ENCODE measurements at regions not wholly inside any gene's neighbourhood (a gene's known extent, or its start where the extent isn't known, plus 50 kb on each side); places are given as distances from the start of the nearest gene placed in this dataset.
"Not testable (repeated sequence)": the region's sequence is repeated elsewhere in the genome, so short reads cannot be mapped to it uniquely, and the experiment has no call there.

DNA sequence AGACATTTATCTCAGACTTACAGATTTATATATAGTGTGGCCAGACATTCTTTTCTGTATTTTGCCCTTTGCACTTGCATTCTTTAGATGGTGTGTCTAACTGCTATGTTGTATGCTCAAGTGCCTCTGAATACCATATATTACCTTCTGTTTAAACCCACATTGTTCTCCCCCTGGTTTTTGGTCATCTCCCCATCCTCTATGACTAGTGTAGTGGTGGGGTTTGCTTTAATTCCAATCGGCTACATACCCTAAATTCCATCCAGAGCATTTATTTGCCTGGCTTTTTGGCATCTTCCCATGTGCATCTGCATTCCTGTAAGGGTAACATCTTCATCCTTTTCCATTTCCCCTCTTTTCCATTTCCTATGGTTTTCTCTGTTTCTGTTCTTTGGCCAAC, 271.0 kb upstream of the SLC30A5 start:
- intact Hi-C loops (cut with DNase I), result no loop called here
- no peak for ATAC-seq

DNA sequence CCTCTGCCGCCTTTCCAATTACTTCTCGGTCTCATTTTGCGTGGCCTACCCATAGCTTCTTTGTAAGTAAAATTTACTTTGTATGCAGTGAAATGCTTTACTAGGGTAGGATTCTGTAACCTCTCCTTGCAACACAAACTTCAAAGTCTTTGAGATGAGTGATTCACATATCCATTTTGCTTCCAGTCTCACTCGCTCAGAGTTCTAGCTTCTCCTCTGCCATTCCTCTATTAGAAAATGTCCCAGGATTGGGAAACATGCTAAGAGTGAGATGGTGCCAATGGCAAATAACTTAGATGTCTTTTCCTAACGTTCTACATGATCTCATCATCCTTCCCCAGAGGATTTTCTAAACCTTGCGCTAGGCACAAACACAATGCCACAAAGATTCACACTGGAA, 270.5 kb upstream of the SLC30A5 start:
- ATAC-seq (no peak), DNase-seq (ENCODE audit: missing footprints) (no peak)
- intact Hi-C loops (cut with DNase I), result no loop called here

More for the DNA sequence above, 271.0 kb upstream of the SLC30A5 start:
- no peak for DNase-seq (ENCODE audit: missing footprints)

DNA sequence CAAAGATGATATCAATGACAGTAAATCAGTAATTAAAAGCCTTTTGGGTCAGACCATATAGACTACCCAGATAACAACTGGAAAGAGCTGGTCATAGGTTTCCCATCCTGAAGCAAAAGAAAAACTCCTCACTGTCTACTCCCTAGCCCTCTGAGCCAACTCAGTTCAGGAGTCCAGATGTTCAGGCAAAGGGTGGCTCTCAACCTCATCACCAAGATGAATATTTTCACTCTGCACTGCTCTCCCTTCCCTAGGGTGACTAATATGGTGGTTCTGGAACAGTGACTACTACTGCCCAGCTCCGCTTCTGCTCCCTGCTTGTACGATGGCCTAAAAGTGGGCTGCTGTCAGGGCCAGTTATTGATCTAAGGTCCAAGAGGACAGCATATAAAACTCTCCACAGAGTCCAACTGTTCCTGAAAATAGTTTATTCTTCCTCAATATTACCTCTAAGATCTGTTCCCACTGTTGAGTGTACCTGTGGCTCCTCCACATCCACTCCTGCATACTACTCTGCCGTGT, 263.4 kb upstream of the SLC30A5 start:
- ATAC-seq, result no peak
- no peak for DNase-seq (ENCODE audit: missing footprints)
- intact Hi-C loops (cut with DNase I), result no loop called here

DNA sequence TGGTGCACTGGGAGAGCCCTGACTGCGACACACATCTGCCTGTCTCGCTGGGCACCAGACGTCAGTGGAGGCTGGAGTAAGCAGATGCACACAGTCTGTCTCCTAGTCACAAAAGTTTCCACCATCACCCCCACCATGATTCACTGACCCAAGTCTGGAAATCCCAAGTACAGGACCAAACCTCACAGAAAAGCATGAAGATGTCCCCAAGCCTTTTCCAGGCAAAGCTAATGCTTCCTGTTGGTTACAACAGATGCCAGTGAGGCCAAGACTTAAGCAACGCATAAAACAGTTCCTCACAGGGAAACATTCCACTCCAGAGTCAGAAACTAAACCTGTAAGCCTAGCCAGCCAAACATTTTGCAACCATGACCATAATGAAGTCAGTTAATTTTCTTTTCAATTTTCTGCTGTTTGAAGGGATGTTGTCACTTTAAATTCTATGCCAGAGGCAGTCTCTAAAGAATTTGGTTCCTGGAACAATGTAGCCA, 259.3 kb upstream of the SLC30A5 start:
- intact Hi-C loops (cut with DNase I), result no loop called here
- no peak for DNase-seq (ENCODE audit: missing footprints)
- peak; percentile 48 for ATAC-seq

DNA sequence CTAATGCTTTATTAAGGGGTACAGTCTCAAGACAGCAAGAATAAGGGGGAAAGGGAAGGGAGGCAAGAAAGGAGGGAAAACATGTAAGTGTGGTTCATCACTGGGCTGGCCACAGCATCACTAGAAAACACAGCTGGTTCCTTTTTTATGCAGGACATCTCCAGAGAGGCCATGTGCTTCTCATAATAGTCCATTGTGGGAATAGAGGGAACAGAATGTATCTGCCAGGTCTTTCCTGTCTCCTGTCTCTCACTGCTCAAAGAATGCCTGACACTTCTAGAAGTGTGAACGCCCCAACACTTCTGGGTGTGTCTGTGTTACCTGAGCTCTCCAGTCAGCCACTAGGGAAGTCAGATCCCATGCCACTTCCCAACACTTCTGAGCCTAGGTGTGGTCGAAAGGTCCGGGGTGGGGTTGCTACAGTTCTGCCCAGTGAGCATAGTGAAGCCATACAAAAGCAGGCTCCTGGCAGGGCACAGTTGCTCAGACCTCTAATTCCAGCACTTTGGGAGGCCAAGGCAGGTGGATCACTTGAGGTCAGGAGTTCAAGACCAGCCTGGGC, 255.6 kb upstream of the SLC30A5 start:
- ATAC-seq (peak; percentile 26), DNase-seq (ENCODE audit: missing footprints) (no peak)
- intact Hi-C loops (cut with DNase I), result no loop called here

DNA sequence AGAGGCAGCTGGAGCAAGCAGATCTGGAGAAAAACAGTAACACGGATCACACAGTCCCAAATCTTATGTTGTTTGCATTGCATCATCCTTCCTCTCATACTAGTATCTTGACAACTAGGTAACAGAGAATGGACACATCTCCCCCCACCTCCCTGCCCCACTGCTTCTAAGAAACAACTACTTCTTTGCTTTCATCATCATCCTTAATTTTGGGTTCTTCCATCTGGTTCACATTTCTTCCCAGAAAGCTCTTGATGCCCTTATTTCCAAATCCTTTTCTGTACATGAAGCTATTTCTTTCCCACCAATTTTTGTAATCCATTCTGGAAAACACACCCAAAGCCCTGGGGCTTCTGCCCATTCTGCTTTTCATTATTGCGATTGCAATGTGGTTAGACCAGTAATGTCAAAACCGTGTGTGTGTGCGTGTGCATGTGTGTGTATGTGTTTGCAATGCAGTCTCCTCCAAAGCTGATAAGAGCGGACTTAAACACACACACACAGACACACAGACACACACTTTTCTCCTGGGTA, 254.7 kb upstream of the SLC30A5 start:
- intact Hi-C loops (cut with DNase I), result no loop called here
- ATAC-seq, result no peak
- no peak for DNase-seq (ENCODE audit: missing footprints)

DNA sequence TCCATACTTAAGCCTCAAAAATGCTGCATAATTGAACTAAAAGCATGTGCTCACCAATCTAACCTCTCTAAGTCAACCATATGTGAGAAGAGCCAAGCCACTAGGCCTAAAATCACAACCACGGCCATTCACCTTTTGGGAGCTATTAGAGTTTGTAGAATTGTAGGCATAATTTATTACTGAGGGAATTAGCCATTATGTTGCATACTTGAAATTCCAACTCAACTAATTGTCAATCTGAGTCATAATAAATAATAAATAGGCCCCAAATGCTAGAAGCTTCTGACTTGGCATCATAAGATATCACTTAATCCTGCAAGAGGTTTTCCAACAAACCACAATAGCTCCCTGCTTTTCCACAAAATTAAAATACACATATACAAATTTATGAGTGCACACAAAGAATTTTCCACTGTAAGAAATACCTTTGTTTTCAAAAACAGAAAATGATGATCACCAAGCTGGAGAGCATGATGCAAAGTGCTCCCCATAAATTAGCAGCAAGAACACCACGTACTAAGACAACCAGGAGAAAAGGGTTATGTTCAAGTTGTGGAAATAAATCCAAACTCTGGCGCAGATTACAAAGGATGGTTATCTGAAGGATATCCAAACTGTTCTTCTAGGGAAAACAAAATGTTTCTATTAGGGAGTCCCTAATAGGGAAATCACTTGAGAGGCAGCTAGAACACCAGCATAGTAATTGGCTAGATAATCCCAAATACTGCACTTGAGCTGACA, 250.0 kb upstream of the SLC30A5 start:
- ATAC-seq (no peak), DNase-seq (ENCODE audit: missing footprints) (no peak)
- intact Hi-C loops (cut with DNase I), result no loop called here

DNA sequence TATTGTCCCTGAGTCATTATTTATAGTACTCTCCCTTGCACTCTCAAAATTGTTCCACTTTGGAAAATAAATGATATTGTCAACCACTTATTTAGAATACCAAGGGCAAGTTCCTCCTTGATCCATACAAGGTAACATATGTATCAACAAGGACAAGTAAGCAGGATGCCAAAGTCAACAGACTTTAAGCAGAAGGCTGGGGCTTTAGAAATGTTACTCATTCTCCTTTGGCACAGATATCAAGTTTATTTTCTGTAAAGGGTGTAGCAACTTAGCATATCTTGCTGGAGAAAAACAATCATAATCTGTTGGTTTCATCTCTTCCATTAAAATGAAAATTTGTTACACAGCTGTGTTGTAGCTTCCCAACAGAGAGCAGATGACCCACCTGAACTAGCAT, 248.7 kb upstream of the SLC30A5 start:
- intact Hi-C loops (cut with DNase I), result no loop called here
- DNase-seq (ENCODE audit: missing footprints) (no peak), ATAC-seq (no peak)

DNA sequence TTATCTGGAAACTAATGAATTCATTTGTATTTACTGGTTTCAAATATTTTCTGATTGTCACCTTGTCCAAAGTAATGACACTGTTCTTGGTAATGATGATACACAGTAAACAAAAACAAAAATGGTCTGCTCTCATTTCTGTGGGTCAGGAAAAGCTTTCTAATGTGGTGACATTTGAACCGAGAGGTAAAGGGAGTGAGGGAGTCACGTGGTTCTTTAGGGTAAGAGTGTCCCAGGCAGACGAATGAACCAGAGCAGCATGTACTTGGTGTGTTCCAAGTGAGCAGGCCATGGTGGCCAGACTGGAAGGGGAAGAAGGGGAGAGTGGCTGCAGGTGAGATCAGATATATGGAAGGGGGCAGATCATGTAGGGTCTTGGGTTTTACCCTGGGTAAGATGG, 247.0 kb upstream of the SLC30A5 start:
- DNase-seq (ENCODE audit: missing footprints), result no peak
- ATAC-seq, result no peak
- intact Hi-C loops (cut with DNase I), result no loop called here

DNA sequence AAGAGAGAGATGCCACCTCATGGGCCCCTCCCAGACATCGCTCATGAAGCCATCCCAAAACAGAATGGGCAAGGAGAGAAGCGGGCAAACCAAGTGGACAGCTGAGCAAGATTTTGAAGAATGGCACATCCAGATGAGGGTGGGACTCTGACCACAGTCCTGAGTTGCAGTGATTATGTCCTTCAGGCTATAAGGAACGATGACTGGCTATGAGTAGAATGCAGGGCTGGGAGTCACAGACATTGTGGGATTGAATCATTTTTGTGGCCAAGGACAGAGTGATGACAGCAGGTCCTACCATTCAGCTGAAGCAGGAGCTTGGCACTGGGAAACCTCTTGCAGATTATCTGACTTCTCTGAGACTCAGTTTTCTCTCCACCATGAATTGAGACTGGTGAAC, 245.7 kb upstream of the SLC30A5 start:
- ATAC-seq, result no peak
- DNase-seq (ENCODE audit: missing footprints), result no peak
- intact Hi-C loops (cut with DNase I), result no loop called here

DNA sequence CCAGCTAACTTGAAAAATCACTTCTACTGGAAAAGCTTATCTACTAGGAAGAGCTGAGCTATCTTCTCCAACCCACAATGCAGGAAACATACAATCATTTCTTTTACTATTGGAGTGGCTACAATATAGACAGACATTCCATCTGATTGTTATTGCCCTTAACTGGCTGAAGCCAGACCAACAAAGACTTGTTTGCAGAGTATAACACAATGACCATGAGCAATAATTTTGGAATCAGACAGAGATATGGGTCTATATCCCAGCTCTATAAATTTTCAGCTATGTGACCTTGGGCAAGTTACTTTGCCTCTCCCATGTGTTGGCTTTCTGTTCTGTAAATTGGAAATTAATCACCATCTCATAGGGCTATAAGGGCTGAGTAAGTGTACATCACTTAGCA, 244.7 kb upstream of the SLC30A5 start:
- intact Hi-C loops (cut with DNase I), result no loop called here
- ATAC-seq (no peak), DNase-seq (ENCODE audit: missing footprints) (no peak)

DNA sequence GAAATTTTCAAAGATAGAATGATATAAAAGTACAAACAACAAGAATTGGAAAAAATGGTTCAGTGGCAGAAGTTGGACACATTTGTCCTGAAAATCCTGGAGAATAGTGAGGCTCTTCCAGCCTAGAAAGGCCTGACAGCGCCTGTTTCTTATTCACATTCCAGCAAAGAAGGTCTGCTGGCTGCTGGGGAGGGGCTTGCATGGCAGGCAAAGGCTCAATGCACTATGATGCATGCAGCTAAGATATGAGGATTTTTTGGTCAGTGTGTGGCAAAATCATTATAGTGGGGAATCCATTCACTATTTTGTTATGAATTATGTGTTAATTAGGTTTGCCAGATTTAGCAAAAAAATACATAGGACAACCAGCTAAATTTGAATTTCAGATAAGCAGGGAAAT, 243.9 kb upstream of the SLC30A5 start:
- DNase-seq (ENCODE audit: missing footprints) (no peak), ATAC-seq (no peak)
- intact Hi-C loops (cut with DNase I), result no loop called here

DNA sequence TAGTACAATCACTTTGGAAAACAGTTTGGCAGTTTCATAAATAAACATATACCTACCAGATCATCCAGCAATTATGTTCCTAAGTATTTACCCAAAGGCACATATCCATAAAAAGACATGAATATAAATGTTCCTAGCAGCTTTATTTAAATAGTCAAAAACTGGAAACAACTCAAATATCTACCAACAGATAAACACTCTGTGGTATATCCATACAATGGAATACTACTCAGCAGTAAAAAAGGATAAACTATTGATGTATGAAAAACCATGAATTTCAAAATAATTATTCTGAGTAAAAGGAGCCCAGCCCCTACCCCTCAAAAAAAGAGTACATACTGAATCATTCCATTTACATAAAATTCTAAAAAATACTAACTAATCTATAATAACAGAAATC, 232.7 kb upstream of the SLC30A5 start:
- intact Hi-C loops (cut with DNase I), result no loop called here
- DNase-seq (ENCODE audit: missing footprints) (no peak), ATAC-seq (no peak)

DNA sequence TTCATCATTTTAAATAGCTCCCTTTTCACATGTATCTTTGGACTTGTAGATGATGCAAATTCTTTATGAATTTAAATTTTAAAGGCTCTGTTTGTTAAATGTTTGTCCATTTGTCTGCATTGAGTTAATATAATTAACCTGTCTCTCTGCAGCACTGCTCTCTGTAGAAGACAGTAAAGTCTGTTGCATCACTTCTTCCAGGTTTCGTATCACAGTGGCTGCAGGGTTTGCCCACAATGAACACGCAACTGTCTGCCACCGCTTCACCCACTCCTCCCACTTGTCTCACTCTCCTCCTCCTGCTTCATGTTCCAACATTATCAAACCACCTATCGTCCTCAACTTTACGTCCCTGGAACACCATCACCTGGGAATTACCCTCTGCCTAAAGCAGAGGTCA, 231.3 kb upstream of the SLC30A5 start:
- ATAC-seq (no peak), DNase-seq (ENCODE audit: missing footprints) (no peak)
- intact Hi-C loops (cut with DNase I), result no loop called here

DNA sequence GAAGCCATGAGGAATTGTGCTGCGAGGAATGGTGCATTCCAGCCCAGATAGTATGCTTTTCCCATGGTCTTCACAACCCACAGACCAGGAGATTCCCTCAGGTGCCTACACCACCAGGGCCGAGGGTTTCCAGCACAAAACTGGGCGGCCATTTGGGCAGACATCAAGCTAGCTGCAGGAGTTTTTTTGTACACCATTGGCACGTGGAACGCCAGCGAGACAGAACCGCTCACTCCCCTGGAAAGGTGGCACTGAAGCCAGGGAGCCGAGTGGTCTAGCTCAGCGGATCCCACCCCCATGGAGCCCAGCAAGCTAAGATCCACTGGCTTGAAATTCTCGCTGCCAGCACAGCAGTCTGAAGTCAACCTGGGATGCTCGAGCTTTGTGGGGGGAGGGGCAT, 228.6 kb upstream of the SLC30A5 start:
- intact Hi-C loops (cut with DNase I); ATAC-seq: not testable (repeated sequence)

DNA sequence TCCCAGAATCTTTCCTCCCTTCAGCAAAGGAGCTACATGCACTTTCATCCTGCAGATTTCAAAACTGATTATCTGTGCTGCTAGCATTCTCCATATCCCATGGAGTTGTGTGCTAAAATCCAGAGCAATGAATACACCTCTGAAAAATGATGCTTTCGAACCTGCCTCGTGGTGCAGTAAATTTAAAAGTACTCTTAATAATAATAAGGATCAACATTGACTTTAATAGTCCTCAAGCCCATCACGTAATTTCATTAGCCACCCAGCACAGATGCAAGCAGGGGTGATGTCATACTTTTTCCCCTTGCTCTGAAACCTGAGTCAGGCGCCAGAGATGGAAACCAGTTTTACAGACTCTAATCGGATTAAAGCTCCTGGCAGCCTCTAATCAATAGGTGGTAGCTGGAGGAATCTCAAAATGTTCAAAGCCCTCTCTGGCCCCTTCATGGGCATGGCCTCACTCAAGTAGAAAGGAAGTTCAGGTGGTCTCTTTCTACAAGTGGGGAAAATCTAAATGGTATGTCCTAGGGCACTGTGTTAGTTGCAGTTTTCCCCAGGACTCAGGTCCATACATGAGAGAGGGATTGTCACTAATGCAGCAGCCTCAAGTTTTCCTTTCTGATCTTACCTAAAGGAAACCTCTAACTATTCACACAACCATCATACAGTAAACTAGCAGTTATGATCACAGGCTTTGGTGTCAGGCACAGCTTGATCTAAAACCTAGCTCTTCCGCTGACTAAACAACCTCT, 221.6 kb upstream of the SLC30A5 start:
- DNase-seq (ENCODE audit: missing footprints) (no peak), ATAC-seq (no peak)
- intact Hi-C loops (cut with DNase I), result no loop called here

More for the DNA sequence above, 228.6 kb upstream of the SLC30A5 start:
- DNase-seq (ENCODE audit: missing footprints), result not testable (repeated sequence)

DNA sequence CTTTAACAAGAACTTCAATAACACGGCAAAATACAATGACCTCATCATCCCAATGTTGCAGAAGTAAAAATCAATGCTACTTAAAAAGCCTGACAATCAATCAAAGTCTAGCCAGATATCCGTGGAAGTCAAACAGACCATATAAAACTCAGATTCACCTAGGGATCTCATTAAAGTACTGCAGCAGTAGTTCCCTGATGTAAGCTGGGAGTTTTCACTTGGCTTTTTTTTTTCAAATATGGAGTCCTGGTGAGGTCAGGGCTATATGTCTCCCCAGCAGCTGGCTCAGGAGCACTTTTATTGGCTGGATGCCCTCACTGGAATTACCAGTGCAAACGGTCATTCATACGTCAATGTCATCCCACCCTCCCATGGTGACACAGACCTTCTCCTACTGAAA, 220.6 kb upstream of the SLC30A5 start:
- intact Hi-C loops (cut with DNase I), result no loop called here

DNA sequence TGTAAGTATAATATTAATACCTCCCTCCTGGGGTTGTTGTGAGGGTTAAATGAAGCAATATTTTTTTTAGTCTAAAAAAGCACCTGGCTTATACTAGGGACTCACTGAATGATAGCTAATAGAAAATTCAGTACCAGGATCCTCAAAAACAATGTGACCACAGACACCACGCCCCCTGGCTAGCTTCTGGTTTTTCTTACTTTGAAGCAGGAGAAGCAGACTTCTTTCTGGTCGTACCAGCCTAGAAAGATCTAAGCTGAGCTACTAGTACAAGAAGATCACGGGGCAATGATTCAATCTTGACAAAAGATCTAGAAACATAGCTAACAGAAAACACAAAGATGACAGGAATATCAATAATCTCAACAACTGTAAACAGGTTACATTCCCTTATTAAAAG, 218.5 kb upstream of the SLC30A5 start:
- DNase-seq (ENCODE audit: missing footprints) (no peak), ATAC-seq (no peak)
- intact Hi-C loops (cut with DNase I), result no loop called here

More for the DNA sequence above, 220.6 kb upstream of the SLC30A5 start:
- DNase-seq (ENCODE audit: missing footprints) (no peak), ATAC-seq (no peak)

DNA sequence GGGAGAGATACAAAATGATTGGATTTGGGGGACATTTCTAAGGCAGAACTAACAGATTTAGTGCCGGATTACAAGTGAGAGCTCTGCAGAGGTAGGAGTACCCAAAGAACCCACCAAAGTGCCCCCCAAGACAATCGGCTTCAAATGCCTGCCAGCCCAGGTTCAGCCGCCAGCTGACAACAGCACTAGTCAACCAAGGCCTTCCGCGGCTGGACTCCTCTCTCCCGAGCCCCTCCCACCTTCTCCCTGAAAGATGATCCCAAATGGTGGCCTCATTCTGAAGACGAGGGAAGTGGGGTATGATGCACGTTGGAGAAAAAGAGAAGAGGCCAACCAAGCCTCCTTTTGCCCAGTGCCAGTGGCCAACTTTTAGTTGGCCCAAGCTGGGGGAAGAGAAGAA, 210.4 kb upstream of the SLC30A5 start:
- DNase-seq (ENCODE audit: missing footprints), result no peak
- ATAC-seq, result no peak
- intact Hi-C loops (cut with DNase I), result no loop called here
